ENCODE measurements at regions not wholly inside any gene's neighbourhood (a gene's known extent, or its start where the extent isn't known, plus 50 kb on each side); places are given as distances from the start of the nearest gene placed in this dataset.

DNA sequence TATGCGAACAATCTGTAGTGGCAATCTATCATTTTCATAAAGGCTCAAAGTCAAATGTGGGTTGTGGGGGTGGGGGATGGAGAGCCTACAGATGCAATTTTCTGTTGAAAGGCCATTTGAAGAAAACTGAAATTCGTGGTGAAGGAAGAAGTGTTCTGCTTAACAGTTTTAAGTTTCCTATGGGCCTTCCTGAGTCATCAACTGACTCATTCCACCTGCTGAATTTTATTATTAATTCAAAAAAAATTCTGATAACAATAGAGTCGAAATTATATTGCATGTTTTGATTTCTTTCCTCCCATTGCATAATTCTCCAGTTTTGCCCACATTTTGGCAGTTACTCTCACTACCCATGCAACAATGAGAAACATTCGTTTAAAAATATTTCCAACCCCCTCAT, 622.3 kb upstream of the ARID1B start:
- CTCF ChIA-PET = no interaction called here
- DNase-seq (ENCODE audit: low spot score) = peak; percentile 2
- H3K27ac ChIP-seq = no peak overlapping the region
- POLR2A ChIA-PET (ENCODE audit: low non-redundant PET) = no interaction called here
- TF ChIP-seq, protein P1, sequence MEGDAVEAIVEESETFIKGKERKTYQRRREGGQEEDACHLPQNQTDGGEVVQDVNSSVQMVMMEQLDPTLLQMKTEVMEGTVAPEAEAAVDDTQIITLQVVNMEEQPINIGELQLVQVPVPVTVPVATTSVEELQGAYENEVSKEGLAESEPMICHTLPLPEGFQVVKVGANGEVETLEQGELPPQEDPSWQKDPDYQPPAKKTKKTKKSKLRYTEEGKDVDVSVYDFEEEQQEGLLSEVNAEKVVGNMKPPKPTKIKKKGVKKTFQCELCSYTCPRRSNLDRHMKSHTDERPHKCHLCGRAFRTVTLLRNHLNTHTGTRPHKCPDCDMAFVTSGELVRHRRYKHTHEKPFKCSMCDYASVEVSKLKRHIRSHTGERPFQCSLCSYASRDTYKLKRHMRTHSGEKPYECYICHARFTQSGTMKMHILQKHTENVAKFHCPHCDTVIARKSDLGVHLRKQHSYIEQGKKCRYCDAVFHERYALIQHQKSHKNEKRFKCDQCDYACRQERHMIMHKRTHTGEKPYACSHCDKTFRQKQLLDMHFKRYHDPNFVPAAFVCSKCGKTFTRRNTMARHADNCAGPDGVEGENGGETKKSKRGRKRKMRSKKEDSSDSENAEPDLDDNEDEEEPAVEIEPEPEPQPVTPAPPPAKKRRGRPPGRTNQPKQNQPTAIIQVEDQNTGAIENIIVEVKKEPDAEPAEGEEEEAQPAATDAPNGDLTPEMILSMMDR (conservative IDR thresholded peaks at IDR 0.05; ENCODE audit: low read depth) = no peak

DNA sequence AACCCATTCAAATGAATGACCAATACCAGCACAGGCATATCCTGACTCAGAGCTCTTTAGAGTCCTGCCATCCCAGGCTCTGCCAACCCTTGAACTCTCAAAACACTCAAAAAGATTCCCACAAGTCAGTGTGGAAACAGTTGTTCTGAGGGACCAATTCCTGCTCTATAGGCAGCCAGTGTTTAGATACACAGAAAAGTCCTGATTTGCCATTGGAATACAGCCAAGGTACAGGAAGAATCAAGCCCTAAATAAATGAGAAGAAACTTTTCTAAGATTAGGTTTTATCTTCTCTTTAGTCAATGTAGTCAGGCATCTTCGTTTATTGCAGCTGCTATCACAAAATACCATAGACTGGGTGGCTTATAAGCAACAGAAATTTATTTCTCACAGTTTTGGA, 626.8 kb upstream of the ARID1B start:
- POLR2A ChIA-PET (ENCODE audit: low non-redundant PET) = no interaction called here
- CTCF ChIA-PET = no interaction called here

DNA sequence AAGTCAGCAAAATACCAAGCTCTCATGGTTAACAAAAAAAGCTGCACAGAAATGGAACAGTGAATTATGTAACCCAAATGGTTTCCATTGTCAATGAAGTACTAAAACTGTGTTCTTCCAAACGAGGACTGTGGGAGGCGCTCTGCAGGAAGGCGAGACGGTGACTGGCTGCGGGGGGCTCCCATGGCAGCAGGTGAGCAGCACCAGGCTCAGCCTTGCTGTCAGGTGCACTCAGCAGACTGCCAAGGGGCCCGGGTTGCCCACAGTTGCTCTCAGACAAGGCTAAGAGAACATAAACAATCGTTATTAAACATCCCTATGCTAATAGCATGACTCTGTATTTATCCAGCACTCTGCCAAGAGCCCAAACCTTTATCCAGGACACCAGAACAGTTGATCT, 630.3 kb upstream of the ARID1B start:
- CTCF ChIA-PET = no interaction called here
- POLR2A ChIA-PET (ENCODE audit: low non-redundant PET) = no interaction called here
- DNase-seq (ENCODE audit: low spot score) = no peak
- TF ChIP-seq, protein P1 (conservative IDR thresholded peaks at IDR 0.05; ENCODE audit: low read depth) = no peak
- no peak overlapping the region for H3K27ac ChIP-seq

More for the DNA sequence above, 626.8 kb upstream of the ARID1B start:
- TF ChIP-seq, protein P1 (conservative IDR thresholded peaks at IDR 0.05; ENCODE audit: low read depth) = no peak
- no peak for DNase-seq (ENCODE audit: low spot score)
- no peak overlapping the region for H3K27ac ChIP-seq

DNA sequence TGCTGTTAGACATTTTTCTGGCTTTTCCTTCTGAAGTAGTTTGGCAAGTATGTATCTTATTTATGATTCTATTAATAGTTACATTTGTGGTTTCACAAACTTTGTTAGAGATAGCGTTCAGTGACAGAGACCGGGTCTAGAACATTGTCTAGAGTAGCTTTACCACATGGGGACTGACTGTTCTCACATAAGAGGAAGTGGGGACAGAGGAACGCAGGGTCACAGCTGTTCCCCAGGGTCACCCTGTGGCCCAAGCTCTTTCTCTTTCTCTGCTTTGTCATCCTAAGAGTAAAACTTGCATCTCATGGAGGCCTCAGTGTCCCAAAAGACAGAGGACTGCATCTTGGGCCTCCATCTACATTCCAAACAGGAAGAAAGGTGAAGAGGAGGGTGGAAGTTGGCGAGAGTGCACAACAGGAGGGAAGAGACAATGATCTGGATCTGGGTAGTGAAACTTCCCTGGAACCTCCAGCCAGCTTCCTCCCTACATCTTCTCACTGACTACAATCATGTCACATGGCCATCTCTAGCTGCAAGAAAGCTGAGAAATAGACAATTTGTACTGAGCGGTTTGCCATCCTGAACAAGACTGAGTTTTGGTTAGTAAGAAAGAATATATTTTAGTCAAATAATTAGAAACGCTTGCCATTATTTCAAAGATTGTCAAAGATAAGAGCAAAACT, 645.8 kb upstream of the ARID1B start:
- DNase-seq (ENCODE audit: low spot score) = no peak
- ChIA-PET POLR2A (ENCODE audit: low non-redundant PET) (no interaction called here), CTCF (no interaction called here)
- TF ChIP-seq, protein P1 (conservative IDR thresholded peaks at IDR 0.05; ENCODE audit: low read depth) = no peak
- no peak overlapping the region for H3K27ac ChIP-seq

DNA sequence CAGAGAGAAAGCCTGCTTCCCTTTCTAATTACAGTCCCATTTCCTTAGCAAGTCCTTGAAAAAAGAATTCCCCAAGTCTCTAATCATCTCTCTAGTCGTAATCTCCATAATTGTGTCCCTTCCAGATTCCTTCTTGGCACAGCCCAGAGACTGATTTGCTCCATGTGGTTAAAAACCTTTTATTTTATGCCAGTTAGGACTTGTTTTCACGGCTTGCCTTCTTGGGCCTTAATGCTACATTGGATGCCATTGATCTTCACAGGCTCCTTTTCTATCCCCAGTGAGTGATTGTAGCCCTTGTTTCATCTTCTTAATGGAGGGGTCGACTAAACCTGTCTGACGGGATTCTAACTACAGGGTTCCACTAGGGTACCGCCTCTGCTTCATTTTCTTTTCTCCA, 650.6 kb upstream of the ARID1B start:
- ChIA-PET POLR2A (ENCODE audit: low non-redundant PET) (no interaction called here), CTCF (no interaction called here)
- TF ChIP-seq, protein P1 (conservative IDR thresholded peaks at IDR 0.05; ENCODE audit: low read depth) = no peak
- no peak for DNase-seq (ENCODE audit: low spot score)
- no peak overlapping the region for H3K27ac ChIP-seq

DNA sequence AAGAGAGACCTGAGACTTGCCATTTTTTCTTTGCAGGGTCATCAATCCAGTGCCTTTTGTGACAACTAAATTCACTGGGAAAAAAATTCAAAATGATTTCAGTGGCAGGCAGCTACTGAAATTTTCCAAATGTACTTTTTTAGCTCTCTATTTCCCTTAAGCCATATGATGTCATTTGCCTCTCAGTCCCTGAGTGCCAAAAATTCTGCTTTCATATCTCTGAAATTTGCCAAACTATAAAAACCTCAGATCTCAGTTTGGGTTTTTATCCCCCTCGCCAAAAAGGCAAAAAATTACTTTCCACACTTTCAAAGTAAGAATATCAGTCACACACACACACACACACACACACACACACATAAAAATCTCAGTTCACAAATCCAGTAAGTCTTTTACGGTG, 651.3 kb upstream of the ARID1B start:
- no peak overlapping the region for H3K27ac ChIP-seq
- POLR2A ChIA-PET (ENCODE audit: low non-redundant PET) = no interaction called here
- no peak for DNase-seq (ENCODE audit: low spot score)
- TF ChIP-seq, protein P1 (conservative IDR thresholded peaks at IDR 0.05; ENCODE audit: low read depth) = no peak
- CTCF ChIA-PET = interaction anchor here (0.5 to 0.7 kb wide), 2 partner anchors 19 to 53 kb away, joined by 3 to 5 read pairs; no protein-coding TSS in a partner anchor

All from RWPE1 (cell line).